HFF-Myc (cell line): ENCODE measurements at regions not wholly inside any gene's neighbourhood (a gene's known extent, or its start where the extent isn't known, plus 50 kb on each side); places are given as distances from the start of the nearest gene placed in this dataset.

ENCODE experiments used
- DNase-seq: peaks from one replicate; pipeline ENCODE4 v3.0.0-alpha.2; 2011; ENCODE audit warnings: low read depth; ENCODE audit errors: extremely low read depth
- H3K4me3 ChIP-seq: replicated peaks from 2 replicates; pipeline ENCODE4 v1.5.1; 2011; ENCODE audit warnings: low read depth, mild to moderate bottlenecking, control low read depth, low read length
- TF ChIP-seq, protein P1 (sequence below): IDR thresholded peaks from 2 replicates; pipeline ENCODE4 v1.5.1; 2012; ENCODE audit warnings: mild to moderate bottlenecking, low read depth, low read length, control low read depth; ENCODE audit errors: missing control alignments

DNA sequence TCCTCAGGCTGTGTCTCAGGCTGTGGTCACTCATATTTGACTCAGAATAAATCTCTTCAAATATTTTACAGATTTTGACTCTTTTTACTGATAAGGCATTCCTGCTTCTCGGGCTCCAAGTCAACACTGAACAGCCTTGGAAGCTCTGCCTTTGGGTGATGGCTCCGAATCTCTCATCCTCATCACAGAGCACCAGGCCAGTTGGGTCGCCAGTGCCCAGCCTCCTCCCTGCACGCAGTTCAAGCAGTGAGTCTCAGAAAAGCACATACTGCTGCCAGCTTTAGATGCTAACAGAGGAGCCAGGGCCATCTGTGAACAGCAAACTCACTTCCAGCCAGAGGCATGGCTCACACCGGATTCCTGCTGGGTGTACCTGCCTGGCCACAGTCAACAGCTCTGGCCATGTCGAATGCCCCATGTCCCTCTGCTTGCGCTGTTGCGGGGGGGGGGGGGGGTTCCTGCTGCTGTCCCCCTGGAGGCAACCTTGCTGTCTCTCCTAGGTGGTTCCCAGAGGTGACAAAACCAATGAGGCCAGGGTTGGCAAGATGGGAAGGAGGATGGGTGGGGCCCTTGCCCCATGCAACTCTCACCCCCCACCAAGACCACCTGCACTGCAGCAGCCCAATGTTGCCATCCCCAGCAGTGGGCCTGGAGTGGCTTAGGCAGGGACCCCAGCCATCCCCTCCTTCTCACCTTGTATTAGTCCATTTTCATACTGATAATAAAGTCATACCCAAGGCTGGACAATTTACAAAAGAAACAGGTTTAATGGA, 248.8 kb downstream of the ERMARD start:
- TF ChIP-seq, protein P1, sequence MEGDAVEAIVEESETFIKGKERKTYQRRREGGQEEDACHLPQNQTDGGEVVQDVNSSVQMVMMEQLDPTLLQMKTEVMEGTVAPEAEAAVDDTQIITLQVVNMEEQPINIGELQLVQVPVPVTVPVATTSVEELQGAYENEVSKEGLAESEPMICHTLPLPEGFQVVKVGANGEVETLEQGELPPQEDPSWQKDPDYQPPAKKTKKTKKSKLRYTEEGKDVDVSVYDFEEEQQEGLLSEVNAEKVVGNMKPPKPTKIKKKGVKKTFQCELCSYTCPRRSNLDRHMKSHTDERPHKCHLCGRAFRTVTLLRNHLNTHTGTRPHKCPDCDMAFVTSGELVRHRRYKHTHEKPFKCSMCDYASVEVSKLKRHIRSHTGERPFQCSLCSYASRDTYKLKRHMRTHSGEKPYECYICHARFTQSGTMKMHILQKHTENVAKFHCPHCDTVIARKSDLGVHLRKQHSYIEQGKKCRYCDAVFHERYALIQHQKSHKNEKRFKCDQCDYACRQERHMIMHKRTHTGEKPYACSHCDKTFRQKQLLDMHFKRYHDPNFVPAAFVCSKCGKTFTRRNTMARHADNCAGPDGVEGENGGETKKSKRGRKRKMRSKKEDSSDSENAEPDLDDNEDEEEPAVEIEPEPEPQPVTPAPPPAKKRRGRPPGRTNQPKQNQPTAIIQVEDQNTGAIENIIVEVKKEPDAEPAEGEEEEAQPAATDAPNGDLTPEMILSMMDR = no peak

DNA sequence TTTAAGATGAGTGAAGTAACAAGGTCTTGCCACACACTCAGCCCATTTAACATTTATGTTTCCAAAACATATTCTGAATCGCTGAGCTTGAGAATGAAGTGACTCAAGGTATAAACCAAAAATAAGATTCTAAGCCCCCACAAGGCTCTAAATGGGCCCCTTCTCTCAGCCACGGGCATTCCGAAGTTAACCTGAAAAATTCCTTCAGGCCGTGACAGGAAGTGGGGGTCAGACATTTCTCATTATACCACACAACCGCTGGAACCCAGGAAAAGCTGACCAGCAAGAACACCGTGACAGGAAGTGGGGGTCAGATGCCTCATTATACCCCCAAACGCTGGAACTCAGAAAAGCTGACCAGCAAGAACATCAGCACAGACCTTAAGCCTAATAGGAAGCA, 247.9 kb downstream of the ERMARD start:
- TF ChIP-seq, protein P1 = no peak
- no peak overlapping the region for H3K4me3 ChIP-seq
- DNase-seq = no peak

More for the DNA sequence above, 248.8 kb downstream of the ERMARD start:
- no peak overlapping the region for H3K4me3 ChIP-seq
- DNase-seq = no peak

DNA sequence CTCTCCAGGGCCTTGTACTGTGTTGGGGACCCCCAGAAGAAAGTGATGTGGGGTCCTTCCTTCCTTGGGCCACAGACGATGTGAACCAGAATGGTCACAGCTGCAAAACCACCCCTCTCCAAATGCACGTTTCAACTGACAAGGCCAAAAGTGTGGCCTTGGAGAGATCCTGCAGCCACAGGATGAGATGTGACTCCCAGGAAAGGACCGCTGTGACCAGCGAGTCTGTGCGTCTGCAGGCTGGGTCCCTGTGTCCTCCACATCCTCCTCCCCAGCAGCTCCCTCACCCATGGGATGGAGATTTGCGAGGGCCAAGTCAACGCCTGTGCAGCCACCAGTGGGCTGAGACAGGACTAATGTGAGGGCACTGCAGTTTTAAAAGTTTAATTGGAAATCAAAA, 247.0 kb downstream of the ERMARD start:
- no peak for DNase-seq
- TF ChIP-seq, protein P1 = no peak
- no peak overlapping the region for H3K4me3 ChIP-seq

DNA sequence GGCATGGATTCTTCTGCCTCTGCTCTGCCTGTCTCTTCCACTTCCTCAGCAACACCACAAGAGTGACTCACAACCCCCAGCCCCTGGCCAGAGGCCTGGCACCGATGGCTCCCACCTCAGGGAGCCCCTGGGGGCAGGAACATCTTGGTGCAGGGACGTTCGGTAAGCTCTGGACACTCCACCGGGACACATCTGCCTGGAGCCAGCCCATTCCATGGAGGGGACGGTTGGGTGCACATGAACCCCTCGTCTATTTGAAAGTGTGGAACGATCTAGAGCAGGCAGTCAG, 246.5 kb downstream of the ERMARD start:
- no peak overlapping the region for H3K4me3 ChIP-seq
- no peak for DNase-seq
- TF ChIP-seq, protein P1 = no peak

DNA sequence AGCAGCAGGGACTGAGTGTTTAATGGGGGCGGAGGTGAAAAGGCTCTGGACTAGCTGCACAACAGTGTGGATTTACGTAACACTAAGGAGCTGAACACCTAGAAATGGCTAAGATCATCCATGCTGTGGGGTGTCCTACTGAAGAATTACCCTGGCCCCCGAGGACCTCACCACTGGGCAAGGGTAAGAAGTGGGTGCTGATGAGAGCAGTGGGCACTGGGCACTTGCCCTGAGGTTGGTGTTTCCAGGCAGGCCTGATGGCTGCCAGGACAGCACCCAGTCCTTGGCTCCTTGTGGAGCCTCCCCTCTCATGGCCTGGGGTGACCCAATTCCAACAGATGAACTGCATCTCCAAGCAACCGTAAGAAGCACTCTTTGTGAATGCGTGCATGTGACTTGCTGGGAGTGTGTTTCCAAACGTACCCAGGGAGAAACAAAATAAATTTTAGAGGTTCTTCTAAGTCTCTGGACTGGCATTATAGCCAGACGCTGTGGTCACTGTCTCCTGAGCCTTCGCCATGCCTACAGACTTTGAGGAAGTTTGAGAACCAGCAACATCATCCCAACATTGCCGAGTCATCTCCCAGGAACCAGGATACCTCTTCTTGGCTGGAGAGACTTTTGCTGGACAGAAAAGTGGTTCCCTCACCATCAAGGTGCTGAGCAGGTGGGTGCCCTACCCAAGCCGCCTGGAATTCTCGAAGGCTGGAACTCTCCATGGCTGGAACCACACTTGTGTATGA, 245.9 kb downstream of the ERMARD start:
- TF ChIP-seq, protein P1 = no peak
- DNase-seq = no peak
- no peak overlapping the region for H3K4me3 ChIP-seq

DNA sequence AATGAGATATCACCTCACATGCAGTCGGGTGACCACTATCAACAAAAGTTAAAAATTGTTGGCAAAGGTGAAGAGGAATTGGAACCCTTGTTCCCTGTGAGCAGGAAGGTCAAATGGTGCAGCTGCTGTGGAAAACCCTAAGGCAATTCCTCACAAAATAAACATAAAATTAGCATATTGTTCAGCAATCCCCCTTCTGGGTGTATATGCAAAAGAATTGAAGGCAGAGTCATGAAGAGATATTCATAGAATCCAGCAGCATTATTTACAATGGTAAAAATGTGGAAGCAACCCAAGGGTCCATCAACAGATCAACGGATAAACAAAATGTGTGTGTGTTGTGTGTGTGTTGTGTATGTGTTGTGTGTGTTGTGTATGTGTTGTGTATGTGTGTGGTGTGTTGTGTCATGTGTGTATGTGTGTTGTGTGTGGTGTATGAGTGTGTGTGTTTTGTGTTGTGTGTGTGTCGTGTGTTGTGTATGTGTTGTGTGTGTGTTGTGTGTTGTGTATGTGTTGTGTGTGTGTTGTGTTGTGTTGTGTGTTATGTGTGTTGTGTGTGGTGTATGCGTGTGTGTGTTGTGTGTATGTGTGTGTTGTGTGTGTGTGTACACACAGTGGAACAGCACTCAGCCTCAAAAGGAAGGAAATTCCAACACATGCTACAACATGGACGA, 245.1 kb downstream of the ERMARD start:
- DNase-seq = no peak
- TF ChIP-seq, protein P1 = no peak
- no peak overlapping the region for H3K4me3 ChIP-seq
